ENCODE measurements at regions not wholly inside any gene's neighbourhood (a gene's known extent, or its start where the extent isn't known, plus 50 kb on each side); places are given as distances from the start of the nearest gene placed in this dataset.
"Not testable (repeated sequence)": the region's sequence is repeated elsewhere in the genome, so short reads cannot be mapped to it uniquely, and the experiment has no call there.

GRCh38 chr12:75685617-75686225 lies 174.3 kb upstream of the KRR1 start:
- intact Hi-C loops (cut with micrococcal nuclease): no loop called here
- Histone ChIP-seq H3K9me3 (ENCODE audit: control insufficient read depth in 2 of 3, low read length in 3 of 3) (no peaks in the 10 kb centered on the region), H3K4me1 (ENCODE audit: control insufficient read depth in 2 of 2, insufficient read depth in 2 of 2, low read length in 2 of 2) (no peaks in the 10 kb centered on the region), H3K27ac (ENCODE audit: low read depth, low read length) (no peak overlapping the region), H3K27me3 (ENCODE audit: control insufficient read depth in 2 of 2, insufficient read depth in 2 of 2, low read length in 2 of 2) (no peaks in the 10 kb centered on the region), H3K36me3 (ENCODE audit: control insufficient read depth in 2 of 3, insufficient read depth in 3 of 3, low read length in 3 of 3) (no peaks in the 10 kb centered on the region), H3K4me3 (ENCODE audit: low read length) (no peak overlapping the region)
- H3K27me3 Mint-ChIP-seq: peaks cover 0 to 5% (median 0%) of the 10 kb centered on the region in 5 donors
- CTCF ChIA-PET: no interaction called here
- ATAC-seq (no peak), DNase-seq (no peak)
- POLR2A ChIA-PET: no interaction called here
- no peaks in the 10 kb centered on the region for H3K4me1 Mint-ChIP-seq
- H3K27ac Mint-ChIP-seq: no peak overlapping the region
- no peak overlapping the region for H3K4me3 Mint-ChIP-seq
- H3K36me3 Mint-ChIP-seq: peaks cover 0 to 10% (median 0%) of the 10 kb centered on the region in 5 donors
- peaks cover 0 to 10% (median 5%) of the 10 kb centered on the region in 11 donors for H3K9me3 Mint-ChIP-seq

GRCh38 chr12:75684678-75685616 lies 173.5 kb upstream of the KRR1 start:
- H3K27ac ChIP-seq (ENCODE audit: low read depth, low read length): no peak overlapping the region
- H3K9me3 ChIP-seq (ENCODE audit: control insufficient read depth in 2 of 3, low read length in 3 of 3): no peaks in the 10 kb centered on the region
- H3K27me3 ChIP-seq (ENCODE audit: control insufficient read depth in 2 of 2, insufficient read depth in 2 of 2, low read length in 2 of 2): no peaks in the 10 kb centered on the region
- no peaks in the 10 kb centered on the region for H3K36me3 ChIP-seq (ENCODE audit: control insufficient read depth in 2 of 3, insufficient read depth in 3 of 3, low read length in 3 of 3)
- no peaks in the 10 kb centered on the region for H3K4me1 Mint-ChIP-seq
- CTCF ChIA-PET: interaction anchor here (0.6 kb wide), 1 partner anchor 379 kb away, joined by 3 read pairs; no protein-coding TSS in a partner anchor
- POLR2A ChIA-PET: no interaction called here
- ATAC-seq (no peak), DNase-seq (no peak)
- no peak overlapping the region for H3K4me3 Mint-ChIP-seq
- no peaks in the 10 kb centered on the region for H3K4me1 ChIP-seq (ENCODE audit: control insufficient read depth in 2 of 2, insufficient read depth in 2 of 2, low read length in 2 of 2)
- H3K9me3 Mint-ChIP-seq: peaks cover 0 to 11% (median 6%) of the 10 kb centered on the region in 11 donors
- no peak overlapping the region for H3K27ac Mint-ChIP-seq
- intact Hi-C loops (cut with micrococcal nuclease): no loop called here
- H3K27me3 Mint-ChIP-seq: peaks cover 0 to 7% (median 0%) of the 10 kb centered on the region in 5 donors
- no peak overlapping the region for H3K4me3 ChIP-seq (ENCODE audit: low read length)
- peaks cover 0 to 10% (median 0%) of the 10 kb centered on the region in 5 donors for H3K36me3 Mint-ChIP-seq

DNA sequence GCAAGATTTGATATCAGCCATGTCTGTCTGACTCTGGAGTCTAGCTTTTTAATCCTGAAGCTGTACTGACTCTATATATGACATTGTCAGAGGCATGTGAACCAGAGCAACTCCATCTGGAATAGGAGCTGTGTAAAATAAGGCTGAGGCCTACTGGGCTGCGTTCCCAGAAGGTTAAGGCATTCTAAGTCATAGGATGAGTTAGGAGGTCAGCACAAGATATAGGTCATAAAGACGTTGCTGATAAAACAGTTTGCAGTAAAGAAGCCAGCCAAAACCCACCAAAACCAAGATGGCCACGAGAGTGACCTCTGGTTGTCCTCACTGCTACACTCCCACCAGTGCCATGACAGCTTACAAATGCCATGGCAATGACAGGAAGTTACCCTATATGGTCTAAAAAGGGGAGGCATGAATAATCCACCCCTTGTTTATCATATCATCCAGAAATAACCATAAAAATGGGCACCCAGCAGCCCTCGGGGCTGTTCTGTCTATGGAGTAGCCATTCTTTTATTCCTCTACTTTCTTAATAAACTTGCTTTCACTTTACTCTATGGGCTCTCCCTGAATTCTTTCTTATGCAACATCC lies 172.7 kb upstream of the KRR1 start:
- H3K4me1 Mint-ChIP-seq; H3K4me3 Mint-ChIP-seq; H3K36me3 ChIP-seq (ENCODE audit: control insufficient read depth in 2 of 3, insufficient read depth in 3 of 3, low read length in 3 of 3); DNase-seq; H3K27ac ChIP-seq (ENCODE audit: low read depth, low read length); H3K27ac Mint-ChIP-seq; H3K4me1 ChIP-seq (ENCODE audit: control insufficient read depth in 2 of 2, insufficient read depth in 2 of 2, low read length in 2 of 2); ATAC-seq; POLR2A ChIA-PET; H3K36me3 Mint-ChIP-seq; H3K27me3 Mint-ChIP-seq; intact Hi-C loops (cut with micrococcal nuclease); H3K4me3 ChIP-seq (ENCODE audit: low read length); H3K27me3 ChIP-seq (ENCODE audit: control insufficient read depth in 2 of 2, insufficient read depth in 2 of 2, low read length in 2 of 2); H3K9me3 ChIP-seq (ENCODE audit: control insufficient read depth in 2 of 3, low read length in 3 of 3); CTCF ChIA-PET: not testable (repeated sequence)
- H3K9me3 Mint-ChIP-seq: peaks cover 0 to 12% (median 6%) of the 10 kb centered on the region in 11 donors

DNA sequence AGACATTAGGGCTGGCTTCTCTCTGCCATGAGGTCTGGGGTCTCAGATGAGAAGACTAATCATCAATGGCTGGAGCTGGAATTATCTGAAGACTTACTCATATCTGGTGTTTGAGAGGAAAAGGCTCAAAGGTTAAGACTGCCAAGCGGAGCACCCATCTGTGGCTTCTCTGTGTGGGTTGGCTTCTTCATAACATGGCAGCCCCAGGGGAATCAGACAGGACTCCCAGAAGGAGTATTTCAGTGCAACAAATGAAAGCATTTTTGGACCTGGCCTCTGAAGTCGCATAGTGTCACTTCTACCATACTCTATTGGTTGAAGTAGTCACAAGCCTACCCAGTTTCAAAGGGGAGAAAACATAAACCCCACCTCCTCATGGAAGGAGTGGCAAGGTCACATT lies 171.8 kb upstream of the KRR1 start:
- no peak overlapping the region for H3K27ac Mint-ChIP-seq

DNA sequence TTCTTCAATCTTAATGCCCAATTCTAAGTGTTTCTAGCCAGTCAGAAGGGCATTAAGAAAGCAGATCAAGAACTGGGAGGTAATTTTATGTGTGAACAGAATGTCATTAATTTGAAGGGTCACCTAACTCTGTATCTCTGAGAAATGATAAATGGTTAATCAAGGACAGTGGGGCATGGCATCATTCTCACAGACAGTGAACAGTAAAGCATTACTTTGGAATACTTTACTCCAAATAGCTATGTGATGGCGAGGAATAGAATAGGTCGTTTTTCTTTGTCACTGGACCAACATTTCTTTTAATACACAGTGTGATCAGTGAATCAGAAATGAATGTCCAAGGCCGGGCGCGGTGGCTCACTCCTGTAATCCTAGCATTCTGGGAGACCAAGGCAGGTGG lies 166.1 kb upstream of the KRR1 start:
- Histone ChIP-seq H3K4me3 (ENCODE audit: low read length) (no peak overlapping the region), H3K36me3 (ENCODE audit: control insufficient read depth in 2 of 3, insufficient read depth in 3 of 3, low read length in 3 of 3) (peaks cover 0 to 3% (median 0%) of the 10 kb centered on the region in 3 experiments), H3K27ac (ENCODE audit: low read depth, low read length) (no peak overlapping the region), H3K27me3 (ENCODE audit: control insufficient read depth in 2 of 2, insufficient read depth in 2 of 2, low read length in 2 of 2) (no peaks in the 10 kb centered on the region), H3K4me1 (ENCODE audit: control insufficient read depth in 2 of 2, insufficient read depth in 2 of 2, low read length in 2 of 2) (no peaks in the 10 kb centered on the region), H3K9me3 (ENCODE audit: control insufficient read depth in 2 of 3, low read length in 3 of 3) (no peaks in the 10 kb centered on the region)
- H3K9me3 Mint-ChIP-seq: peaks cover 0 to 9% (median 6%) of the 10 kb centered on the region in 11 donors
- H3K27me3 Mint-ChIP-seq: peaks cover 0 to 9% (median 3%) of the 10 kb centered on the region in 5 donors
- intact Hi-C loops (cut with micrococcal nuclease): no loop called here
- no peak overlapping the region for H3K27ac Mint-ChIP-seq
- H3K4me3 Mint-ChIP-seq: no peak overlapping the region
- H3K4me1 Mint-ChIP-seq: no peaks in the 10 kb centered on the region
- peaks cover 0 to 7% (median 0%) of the 10 kb centered on the region in 5 donors for H3K36me3 Mint-ChIP-seq
- DNase-seq: no peak
- ChIA-PET POLR2A (no interaction called here), CTCF (no interaction called here)
- no peak for ATAC-seq

More for the DNA sequence above, 171.8 kb upstream of the KRR1 start:
- Mint-ChIP-seq H3K4me1 (no peaks in the 10 kb centered on the region), H3K4me3 (no peak overlapping the region), H3K9me3 (peaks cover 0 to 12% (median 6%) of the 10 kb centered on the region in 11 donors), H3K27me3 (peaks cover 0 to 9% (median 3%) of the 10 kb centered on the region in 5 donors), H3K36me3 (peaks cover 0 to 10% (median 0%) of the 10 kb centered on the region in 5 donors)
- intact Hi-C loops (cut with micrococcal nuclease): no loop called here
- no peaks in the 10 kb centered on the region for H3K4me1 ChIP-seq (ENCODE audit: control insufficient read depth in 2 of 2, insufficient read depth in 2 of 2, low read length in 2 of 2)
- H3K27me3 ChIP-seq (ENCODE audit: control insufficient read depth in 2 of 2, insufficient read depth in 2 of 2, low read length in 2 of 2): no peaks in the 10 kb centered on the region
- no peaks in the 10 kb centered on the region for H3K36me3 ChIP-seq (ENCODE audit: control insufficient read depth in 2 of 3, insufficient read depth in 3 of 3, low read length in 3 of 3)
- H3K27ac ChIP-seq (ENCODE audit: low read depth, low read length): no peak overlapping the region
- no peak overlapping the region for H3K4me3 ChIP-seq (ENCODE audit: low read length)
- H3K9me3 ChIP-seq (ENCODE audit: control insufficient read depth in 2 of 3, low read length in 3 of 3): no peaks in the 10 kb centered on the region
- CTCF ChIA-PET: no interaction called here
- POLR2A ChIA-PET: no interaction called here
- ATAC-seq: no peak
- no peak for DNase-seq

DNA sequence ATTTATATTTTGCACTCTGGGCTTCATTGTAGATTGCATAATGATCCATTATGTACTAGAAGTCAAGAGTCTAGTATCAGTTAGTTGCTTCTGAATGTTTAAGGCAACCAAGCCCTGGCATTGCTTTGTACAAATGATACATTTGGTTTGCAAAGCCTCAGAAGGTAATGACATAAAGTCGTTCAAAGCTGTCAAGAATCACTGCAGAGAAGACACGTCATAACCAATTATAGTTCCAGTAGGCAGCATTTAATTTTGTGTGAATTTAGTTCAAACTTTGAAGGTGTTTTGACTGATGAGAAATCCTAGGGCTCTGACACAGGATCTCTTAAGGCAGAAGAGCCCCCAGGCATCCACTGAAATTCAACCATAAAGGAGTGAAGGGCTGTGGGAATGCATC lies 163.0 kb upstream of the KRR1 start:
- ATAC-seq: no peak
- POLR2A ChIA-PET: no interaction called here
- Histone ChIP-seq H3K27ac (ENCODE audit: low read depth, low read length) (no peak overlapping the region), H3K9me3 (ENCODE audit: control insufficient read depth in 2 of 3, low read length in 3 of 3) (no peaks in the 10 kb centered on the region), H3K4me3 (ENCODE audit: low read length) (no peak overlapping the region), H3K27me3 (ENCODE audit: control insufficient read depth in 2 of 2, insufficient read depth in 2 of 2, low read length in 2 of 2) (no peaks in the 10 kb centered on the region), H3K4me1 (ENCODE audit: control insufficient read depth in 2 of 2, insufficient read depth in 2 of 2, low read length in 2 of 2) (no peaks in the 10 kb centered on the region), H3K36me3 (ENCODE audit: control insufficient read depth in 2 of 3, insufficient read depth in 3 of 3, low read length in 3 of 3) (peaks cover 0 to 3% (median 0%) of the 10 kb centered on the region in 3 experiments)
- Mint-ChIP-seq H3K9me3 (no peaks in the 10 kb centered on the region), H3K4me3 (no peak overlapping the region), H3K36me3 (no peaks in the 10 kb centered on the region), H3K4me1 (peaks cover 0 to 3% (median 0%) of the 10 kb centered on the region in 7 donors), H3K27me3 (peaks cover 0 to 6% (median 0%) of the 10 kb centered on the region in 5 donors), H3K27ac (no peak overlapping the region)
- CTCF ChIA-PET: no interaction called here
- DNase-seq: no peak
- intact Hi-C loops (cut with micrococcal nuclease): no loop called here

All from naive thymus-derived CD4-positive, alpha-beta T cell (primary cell).